SK-N-MC (cell line): ENCODE measurements at regions not wholly inside any gene's neighbourhood (a gene's known extent, or its start where the extent isn't known, plus 50 kb on each side); places are given as distances from the start of the nearest gene placed in this dataset.

Source experiments
- EZH2 ChIP-seq: fragments of 200-600 bp; sonication (generic); IDR thresholded peaks from one replicate; pipeline ENCODE4 v1.6.1; 2017; ENCODE audit warnings: antibody characterized with exemption
- POLR2AphosphoS5 ChIP-seq: IDR thresholded peaks from 2 replicates; pipeline ENCODE4 v1.6.1; 2012; ENCODE audit warnings: mild to moderate bottlenecking, low read depth, low read length, borderline replicate concordance

GRCh38 chr20:60372822-60373221, 414.6 kb downstream of the CDH26 start:
- TF ChIP-seq POLR2AphosphoS5, result no peak
- TF ChIP-seq EZH2, result no peak
